HG03575 (cell line): ENCODE measurements at regions not wholly inside any gene's neighbourhood (a gene's known extent, or its start where the extent isn't known, plus 50 kb on each side); places are given as distances from the start of the nearest gene placed in this dataset.

Experiments used
- ATAC-seq: cut with Tn5 transposase; IDR thresholded peaks from one replicate; pipeline ENCODE4 v1.9.1; 2021; ENCODE audit not compliant: unreplicated experiment, insufficient number of reproducible peaks, low FRiP score; ENCODE audit errors: extremely low read depth

DNA sequence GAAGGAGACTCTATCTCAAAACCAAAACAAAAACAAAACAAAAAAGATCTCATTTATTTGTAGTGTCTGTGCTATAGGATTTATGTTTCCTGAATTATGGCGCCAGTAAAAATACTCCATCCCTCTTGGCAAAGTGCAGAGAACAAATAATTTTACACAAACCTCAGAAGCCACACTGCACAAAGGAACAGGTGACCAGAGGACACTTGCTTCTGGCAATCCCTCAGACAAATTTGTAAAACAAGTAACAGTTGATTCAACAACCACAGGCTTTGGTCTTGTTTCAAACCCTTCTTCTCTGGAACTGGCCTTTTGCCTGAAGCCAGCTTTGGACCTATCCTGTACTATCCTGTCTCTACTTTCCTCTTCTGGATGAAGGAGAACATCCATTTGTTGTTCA lies 502.1 kb downstream of the DMAC1 start:
- no peak for ATAC-seq

DNA sequence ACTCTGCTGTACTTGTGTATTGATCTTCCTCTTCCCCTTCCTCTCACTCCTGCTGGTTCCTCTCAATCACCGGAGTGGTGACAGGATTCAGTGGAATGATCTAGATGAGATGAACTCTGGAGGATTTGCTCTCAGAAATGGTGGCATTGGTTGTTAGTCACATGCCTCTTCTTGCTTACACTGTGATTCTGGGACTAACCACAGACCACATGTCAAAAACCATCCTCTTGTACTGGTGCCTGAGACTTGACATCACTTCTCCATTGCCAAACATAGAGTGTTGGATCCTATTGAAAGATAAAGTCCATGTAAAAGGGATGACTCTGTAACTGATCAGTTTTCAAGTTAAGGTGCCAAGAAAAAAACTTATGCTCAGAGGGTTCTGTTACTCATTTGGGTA lies 506.5 kb downstream of the DMAC1 start:
- no peak for ATAC-seq

DNA sequence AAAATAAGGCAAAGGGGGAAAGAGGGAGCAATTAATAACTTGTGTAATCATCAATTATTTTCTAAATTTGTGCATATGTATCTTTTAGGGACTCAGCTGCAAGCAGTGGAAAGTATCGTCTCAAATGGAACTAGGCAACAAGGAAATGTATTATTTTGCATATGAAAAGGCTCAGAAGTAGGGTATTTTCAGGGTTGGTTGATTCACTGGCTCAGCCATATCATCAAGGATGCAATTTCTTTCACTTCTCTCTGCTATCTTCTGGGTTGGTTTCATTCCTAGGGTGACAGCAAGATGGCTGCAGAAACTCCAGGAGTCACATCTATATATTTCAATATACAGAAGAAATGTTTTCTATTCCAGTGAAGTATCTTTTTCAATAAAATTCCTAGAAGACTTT lies 509.8 kb downstream of the DMAC1 start:
- ATAC-seq, result no peak

DNA sequence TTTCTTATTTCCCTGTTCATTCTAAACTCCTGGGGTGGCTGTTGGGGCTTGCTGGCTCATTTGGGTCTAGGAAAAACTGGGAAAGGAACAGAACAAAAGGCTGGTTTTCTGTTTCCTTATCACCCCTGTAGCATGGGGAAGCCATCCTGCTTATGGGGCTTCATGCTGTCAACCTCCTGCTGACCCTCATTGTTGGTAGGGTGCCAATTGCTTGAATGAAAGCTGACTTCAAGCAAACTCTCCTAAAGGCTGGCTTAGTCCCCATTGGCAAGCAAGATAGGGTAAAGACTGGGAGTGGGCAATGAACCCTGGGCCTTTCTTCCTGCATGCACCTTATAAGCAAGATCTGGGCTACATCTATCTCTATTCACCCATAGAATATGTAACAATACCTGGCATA lies 511.6 kb downstream of the DMAC1 start:
- ATAC-seq, result no peak

DNA sequence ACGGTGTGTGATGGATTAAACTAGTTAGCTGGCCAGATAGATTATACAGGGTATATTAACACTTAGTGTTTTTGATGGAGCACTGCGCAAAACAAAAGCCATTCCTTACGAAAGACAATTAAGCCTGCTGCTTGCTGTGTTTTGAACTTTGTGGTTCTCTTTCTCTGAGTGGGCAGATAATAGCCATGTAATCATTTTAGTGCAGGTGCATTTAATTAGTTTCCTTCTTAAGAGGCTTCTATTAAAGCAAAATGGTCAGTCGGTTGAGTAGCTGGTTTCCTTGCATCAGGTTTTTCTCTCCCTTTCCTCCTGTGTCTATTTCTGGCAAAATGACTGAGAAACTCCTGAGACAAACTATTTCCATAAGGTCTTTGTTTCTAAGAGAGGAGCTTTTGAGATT lies 512.5 kb downstream of the DMAC1 start:
- no peak for ATAC-seq

DNA sequence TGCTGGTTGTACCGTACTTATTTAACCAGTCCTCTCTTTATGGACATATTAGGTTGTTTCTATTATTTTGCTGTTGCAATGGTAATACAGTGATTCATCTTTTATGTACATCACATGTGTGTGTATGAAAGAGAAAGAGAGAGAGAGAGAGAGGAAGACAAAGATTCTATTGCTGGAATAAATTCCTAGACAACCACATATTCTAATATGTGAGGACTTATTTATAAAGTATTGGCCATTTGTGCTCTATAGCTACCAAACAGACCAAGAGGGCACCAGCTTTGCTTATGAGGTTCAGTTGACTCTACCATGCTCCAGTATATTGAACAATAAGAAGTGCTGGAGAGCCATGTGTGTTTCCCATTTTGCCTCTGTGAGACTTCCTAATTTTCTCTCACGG lies 513.5 kb downstream of the DMAC1 start:
- ATAC-seq, result no peak

DNA sequence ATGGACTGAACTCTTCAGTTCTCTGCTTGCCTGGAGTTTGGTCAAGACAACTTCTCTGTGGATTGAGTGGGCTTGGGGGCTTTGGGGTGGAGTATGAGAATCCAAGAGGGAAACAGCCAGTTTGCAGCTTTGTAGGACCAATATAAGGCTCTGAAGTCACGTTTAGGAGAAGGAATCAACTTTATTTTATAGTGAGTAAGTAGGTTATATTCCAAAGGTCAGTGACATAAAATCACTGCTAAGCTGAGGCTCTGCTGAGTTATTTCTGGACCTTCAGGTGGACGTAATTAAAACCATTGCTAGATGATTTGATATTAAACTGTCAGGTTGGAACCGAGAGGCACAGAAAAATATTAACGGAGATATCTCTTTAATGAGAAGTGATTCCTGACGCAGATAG lies 514.4 kb downstream of the DMAC1 start:
- ATAC-seq, result no peak

DNA sequence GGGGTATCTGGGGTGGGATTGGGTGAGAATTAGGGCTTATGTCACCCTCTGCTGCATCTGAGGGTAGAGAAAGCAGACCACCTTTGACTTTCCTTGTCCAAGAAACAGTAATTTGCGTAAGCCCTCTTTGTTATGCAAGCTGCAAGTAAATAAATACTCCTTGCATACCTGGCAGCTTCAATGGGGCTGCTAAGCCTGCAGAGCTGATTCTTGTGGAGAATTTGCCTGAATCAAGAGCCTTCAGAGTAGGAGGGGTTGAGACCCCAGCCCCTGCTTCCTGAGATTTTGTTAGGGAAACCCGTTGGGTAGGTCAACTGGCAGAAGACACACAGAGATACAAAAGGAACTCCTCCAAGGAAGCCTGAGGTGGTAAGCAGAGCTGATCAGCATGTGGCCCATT lies 515.1 kb downstream of the DMAC1 start:
- no peak for ATAC-seq

DNA sequence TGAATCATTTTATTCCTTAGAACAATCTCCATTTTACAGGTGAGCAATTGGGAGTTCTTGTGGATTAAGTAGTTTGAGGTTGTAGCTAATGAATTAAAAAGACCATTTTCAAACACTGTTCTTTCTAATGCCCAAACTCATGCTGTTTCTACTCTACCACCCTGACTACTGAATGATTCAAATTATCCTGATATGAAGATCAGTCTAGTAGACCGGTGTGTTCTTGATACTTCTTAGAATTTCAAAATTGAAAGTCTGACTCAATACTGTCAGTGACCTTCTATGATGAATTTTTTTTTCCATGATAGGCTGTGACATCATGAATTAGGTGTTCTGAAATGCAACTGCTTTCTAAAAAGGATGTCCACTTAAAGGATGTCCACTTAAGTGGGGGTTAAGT lies 515.5 kb downstream of the DMAC1 start:
- no peak for ATAC-seq

DNA sequence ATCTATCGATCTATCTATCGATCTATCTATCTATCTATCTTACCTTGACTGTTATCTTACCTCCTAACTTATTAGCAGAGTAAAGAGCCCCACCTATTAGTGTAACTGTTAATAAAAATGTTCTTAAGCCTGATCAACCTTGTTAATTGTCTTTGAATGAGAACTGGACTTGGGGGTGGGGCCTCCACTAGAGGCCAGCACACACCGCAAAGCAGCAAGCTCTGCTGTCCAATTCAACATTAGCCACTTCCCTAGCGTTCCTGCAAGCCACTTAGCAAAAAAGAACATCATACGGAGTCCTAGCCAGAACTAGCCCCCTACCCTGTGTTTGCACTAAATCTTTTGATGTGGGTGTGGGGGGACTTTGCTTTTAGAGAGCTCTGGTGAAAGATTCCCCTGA lies 515.8 kb downstream of the KDM4C start:
- no peak for ATAC-seq

DNA sequence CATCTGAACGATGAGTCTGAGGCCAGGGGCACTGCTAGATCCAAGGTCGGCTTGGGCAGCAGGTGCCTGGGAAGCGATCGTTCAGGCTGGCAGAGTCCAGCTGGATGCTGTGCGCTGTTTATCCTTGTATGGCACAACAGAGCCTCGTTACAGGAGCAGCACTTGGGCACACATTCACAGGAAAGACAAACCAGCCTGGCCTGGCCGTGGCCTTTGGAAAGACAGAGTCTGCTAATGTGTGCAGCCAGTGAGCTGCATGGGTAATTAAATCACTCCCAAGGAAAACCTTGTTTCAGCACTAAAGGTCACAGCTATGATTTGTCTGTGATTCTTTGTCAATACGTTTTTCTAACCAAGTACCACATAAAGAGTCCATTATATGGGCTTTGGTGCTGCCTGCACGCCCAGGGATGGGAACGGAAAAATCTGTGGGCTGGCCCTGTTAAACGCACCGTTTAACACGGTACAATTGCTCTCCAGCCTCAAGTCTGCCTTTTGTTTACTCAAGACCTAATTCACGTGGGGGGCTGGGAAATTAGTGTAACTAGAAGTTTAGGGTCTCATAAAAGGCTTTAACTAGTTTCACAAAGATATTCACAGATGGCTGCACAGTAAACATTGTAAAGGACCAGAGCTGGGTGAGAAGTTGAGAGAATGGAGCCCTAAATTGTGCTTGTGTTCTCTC lies 509.3 kb downstream of the KDM4C start:
- ATAC-seq, result no peak

DNA sequence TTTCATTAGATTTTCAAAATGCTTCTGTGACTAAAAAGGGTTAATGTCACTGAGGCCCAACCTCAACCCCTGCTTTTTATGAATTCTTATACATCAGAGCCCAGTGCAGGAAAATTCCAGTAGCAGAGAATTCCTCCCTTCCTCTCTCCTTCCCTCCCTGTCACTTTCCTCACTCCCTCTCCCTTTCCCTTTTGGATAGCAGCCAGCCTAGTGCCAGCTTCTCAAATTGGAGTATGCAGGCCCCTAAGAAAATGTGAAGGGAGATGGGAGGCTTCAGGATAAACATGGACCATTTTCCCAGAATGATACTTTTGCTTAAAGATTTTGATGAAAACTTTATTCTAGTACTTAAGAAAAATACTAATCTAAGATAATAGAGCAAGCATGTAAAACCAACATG lies 507.4 kb downstream of the KDM4C start:
- ATAC-seq, result no peak

DNA sequence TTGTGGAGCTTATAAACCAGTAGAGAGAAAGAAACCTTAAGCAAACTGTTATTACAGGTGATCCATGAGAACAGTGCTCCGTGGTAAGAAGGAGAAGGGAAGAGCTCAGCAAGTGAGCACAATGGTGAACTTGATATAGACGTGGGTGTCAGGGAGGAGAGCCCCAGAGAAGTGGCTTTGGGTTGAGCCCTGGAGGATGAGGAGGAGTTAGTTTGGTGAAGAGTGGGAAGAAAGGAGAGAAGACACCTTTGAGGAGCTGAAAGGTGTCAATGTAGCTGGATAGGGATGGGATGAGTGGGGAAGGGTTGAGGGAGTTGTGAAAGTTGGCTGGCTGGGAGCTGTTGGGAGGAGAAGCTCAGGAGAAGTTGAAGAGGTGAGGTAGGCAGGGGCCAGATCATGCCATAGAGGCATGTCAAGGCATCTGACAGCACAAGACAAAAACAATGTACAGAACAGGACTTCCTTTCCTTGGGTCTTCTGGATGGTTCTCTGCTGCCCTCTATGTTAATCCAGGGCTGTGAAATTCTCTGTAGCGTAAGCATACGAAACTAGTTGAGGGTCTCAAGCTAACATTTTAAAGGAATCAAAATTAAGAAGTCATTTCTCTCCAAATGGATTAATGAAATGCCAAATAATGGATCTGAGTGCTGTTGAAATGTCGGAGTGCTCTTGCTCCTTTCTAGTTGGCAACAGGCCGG lies 501.9 kb downstream of the KDM4C start:
- ATAC-seq, result no peak

DNA sequence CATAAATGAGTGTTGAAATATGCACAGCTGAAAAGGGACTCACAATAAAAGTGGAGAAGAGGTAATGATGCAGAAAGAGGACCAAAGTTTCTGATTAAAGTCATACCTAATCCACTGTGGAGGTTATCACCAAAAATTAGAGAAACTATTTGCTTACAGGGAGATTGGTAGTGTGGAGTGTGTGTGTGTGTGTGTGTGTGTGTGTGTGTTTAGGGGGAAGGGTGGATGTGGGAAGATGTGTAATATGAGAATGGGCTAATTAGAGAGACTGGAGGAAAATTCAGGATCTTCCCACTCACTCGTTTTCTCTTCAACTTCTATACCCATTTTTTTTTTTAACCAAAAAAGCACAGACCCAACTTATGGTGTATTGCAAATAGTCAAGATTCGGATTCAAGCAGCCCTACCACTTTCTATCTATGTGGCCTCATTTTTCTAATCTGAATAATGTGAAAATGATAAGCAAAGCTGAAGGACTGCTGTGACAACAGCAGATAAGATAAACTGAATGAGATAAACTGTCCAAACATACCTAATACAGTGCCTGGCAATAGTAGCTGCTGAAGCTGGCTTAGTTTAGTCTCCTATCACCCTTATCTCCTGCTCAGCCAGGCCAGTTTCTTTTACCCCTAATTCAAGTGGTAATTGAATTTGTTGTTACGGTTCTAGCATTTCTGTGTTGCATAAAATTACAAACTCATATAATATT lies 501.1 kb downstream of the KDM4C start:
- ATAC-seq, result no peak

DNA sequence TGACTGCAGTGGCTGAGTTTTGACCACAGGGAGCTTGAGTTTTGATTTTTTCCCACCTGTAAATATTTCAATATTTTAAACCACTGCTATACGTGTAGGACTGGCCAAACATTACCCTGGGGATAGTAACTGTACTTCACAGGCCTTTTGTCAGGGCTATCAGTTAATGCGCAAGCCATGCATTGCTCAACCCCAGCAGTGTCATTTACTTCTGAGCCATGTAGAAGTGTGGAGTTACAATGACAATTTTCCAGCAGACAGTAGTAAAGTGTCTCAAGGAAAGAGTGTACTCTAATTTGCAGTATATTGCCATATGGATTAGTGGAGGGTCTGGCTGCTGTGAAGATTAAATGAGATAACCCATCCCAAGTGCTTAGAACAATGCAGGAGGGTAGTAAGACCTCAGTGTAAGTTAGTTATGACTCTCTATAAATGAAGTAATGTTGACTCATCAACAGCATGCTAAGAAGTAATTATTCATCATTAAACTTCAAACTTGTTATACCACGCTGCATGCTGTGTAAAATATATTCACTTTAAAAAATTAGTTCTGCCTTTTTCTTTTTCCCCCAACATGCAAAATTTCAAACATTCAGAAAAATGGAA lies 489.2 kb downstream of the KDM4C start:
- ATAC-seq, result no peak

DNA sequence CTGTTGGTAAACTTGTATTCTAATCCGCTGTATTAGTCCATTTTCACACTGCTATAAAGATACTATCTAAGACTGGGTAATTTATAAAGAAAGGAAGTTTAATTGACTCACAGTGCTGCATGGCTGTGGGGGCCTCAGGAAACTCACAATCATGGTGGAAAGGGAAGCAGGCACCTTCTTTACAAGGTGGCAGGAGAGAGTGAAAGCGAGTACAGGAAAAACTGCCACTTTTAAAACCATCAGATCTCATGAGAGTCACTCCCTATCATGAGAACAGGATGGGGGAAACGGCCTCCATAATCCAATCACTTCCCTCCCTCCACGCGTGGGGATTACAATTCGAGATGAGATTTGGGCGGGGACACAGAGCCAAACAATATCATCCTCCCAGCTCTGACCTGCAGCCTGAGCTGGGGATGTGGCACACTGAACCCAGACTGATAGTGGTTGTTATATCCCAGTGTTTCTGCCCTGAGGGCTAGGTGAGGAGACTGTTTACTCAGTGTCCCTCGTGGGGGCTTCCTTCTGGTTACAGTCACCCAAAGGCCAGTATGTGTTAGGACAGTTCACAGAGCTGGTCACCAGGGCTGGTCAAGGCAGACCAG lies 488.3 kb downstream of the KDM4C start:
- no peak for ATAC-seq

DNA sequence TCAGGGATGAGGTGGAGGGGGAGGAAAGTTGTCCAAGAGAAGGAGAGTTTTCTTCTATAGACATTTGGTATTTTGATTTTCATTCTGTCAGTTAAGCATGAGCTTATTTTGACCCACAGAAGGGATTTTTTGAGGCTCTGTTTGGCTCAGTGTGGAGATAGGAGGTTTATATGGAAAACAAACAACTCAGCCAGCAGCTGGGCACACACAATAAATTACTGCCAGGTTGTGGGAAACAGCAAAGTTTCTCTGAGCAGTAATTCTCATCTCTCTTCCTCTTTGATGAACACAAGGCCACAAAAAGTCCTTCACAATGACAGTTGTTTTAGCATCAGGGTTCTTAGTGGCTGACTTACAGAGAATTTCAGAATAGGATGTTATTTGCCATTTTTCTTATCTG lies 486.1 kb downstream of the KDM4C start:
- no peak for ATAC-seq

DNA sequence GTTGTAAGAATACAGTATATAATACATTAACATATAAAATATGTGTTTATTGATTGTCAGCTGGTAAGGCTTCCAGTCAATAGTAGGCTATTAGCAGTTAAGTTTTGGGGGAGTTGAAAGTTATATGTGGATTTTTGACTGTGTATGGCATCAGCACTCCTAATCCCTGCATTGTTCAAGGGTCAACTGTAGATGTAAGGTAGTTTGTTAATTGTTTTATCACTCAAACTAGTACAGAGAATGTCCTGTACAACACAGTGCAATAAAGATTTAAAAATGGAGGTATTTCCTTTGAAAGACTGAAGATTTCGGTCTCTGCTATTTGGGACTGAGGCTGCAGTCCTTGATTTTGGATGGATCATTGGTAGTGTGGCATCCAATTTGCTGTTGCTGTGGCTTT lies 484.4 kb downstream of the KDM4C start:
- no peak for ATAC-seq

DNA sequence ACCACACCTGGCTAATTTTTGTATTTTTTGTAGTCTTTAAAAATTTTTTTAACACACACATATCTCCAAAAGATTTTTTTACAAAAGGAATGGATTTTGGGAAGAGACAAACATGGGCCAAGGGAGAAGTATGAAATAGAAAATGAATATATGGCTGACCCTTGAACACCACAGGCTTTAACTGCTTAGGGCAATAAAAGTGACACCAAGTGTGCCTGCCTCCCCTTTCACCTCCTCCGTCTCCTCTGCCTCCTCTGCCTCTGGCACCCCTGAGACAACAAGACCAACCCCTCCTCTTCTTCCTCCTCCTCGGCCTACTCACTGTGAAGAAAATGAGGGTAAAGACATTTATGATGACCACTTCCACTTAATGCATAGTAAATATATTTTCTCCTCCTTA lies 483.9 kb downstream of the KDM4C start:
- no peak for ATAC-seq
